H1 (cell line): ENCODE measurements at regions not wholly inside any gene's neighbourhood (a gene's known extent, or its start where the extent isn't known, plus 50 kb on each side); places are given as distances from the start of the nearest gene placed in this dataset.

Experiments
- CTCF ChIA-PET: fragments of 300-600 bp; sonication (Branson Sonifier 250); formaldehyde crosslinking; loops from one replicate; lab custom pipeline; 2021; ENCODE audit not compliant: partially characterized antibody; lab: Charles Lee
- POLR2A ChIA-PET: fragments of 300-600 bp; sonication (Branson Sonifier 250); formaldehyde crosslinking; loops from one replicate; lab custom pipeline; 2021; ENCODE audit warnings: inconsistent platforms; ENCODE audit not compliant: partially characterized antibody; lab: Charles Lee
- DNase-seq, 2 experiments: peaks; one replicate each; pipeline versions ENCODE4 v3.0.0 to v3.0.0-alpha.2; 2010 to 2022; ENCODE audit warnings: low spot score in 2 of 2, low read depth in 1 of 2, mixed read lengths in 1 of 2
- FAIRE-seq: peaks from 2 replicates; lab custom pipeline; 2011; peaks lifted over from hg19 to GRCh38; lab: Jason Lieb, UNC
- H2AFZ ChIP-seq: 2 replicates; pipeline ENCODE4 v1.8.1; 2012; ENCODE audit warnings: low read length, inconsistent platforms
- H2AK5ac ChIP-seq: 2 replicates; pipeline ENCODE4 v1.6.1; 2013; ENCODE audit warnings: low read depth, low read length
- H2BK120ac ChIP-seq: replicated peaks from 2 replicates; pipeline ENCODE3; 2013; ENCODE audit warnings: low read depth, low read length, inconsistent platforms
- H2BK12ac ChIP-seq: 2 replicates; pipeline ENCODE4 v1.6.1; 2013; ENCODE audit warnings: low read depth, low read length
- H2BK15ac ChIP-seq: 2 replicates; pipeline ENCODE4 v1.6.1; 2013; ENCODE audit warnings: low read length
- H2BK20ac ChIP-seq: 2 replicates; pipeline ENCODE4 v1.6.1; 2013; ENCODE audit warnings: low read length
- H2BK5ac ChIP-seq: 2 replicates; pipeline ENCODE4 v1.6.1; 2013; ENCODE audit warnings: low read depth, low read length
- H3K14ac ChIP-seq: 2 replicates; pipeline ENCODE4 v1.6.1; 2013; ENCODE audit warnings: inconsistent platforms; ENCODE audit not compliant: insufficient read length
- H3K18ac ChIP-seq: 2 replicates; pipeline ENCODE4 v1.6.1; 2013; ENCODE audit warnings: low read length; ENCODE audit errors: extremely low read depth
- H3K23ac ChIP-seq: 2 replicates; pipeline ENCODE4 v1.6.1; 2013; ENCODE audit warnings: inconsistent platforms; ENCODE audit not compliant: insufficient read length
- H3K23me2 ChIP-seq: 2 replicates; pipeline ENCODE4 v1.6.1; 2013; ENCODE audit warnings: low read depth, low read length
- H3K27ac ChIP-seq: 2 replicates; pipeline ENCODE4 v1.6.1; 2011; ENCODE audit warnings: low read depth, low read length, inconsistent platforms
- H3K27me3 ChIP-seq, 4 experiments: replicated peaks in 1 of 4; 1 replicate in 1 of 4; 2 replicates in 3 of 4; pipeline versions ENCODE4 v1.6.1 to v1.8.1; 2011 to 2013; ENCODE audit warnings: low read length in 3 of 4, mild to moderate bottlenecking in 3 of 4, inconsistent platforms in 2 of 4, mixed read lengths in 2 of 4, moderate library complexity in 1 of 4; ENCODE audit not compliant: control insufficient read depth in 3 of 4, insufficient read depth in 3 of 4; ENCODE audit errors: extremely low read depth in 1 of 4
- H3K36me3 ChIP-seq, 4 experiments: 2 replicates each; pipeline versions ENCODE4 v1.6.1 to v1.8.1; 2011 to 2013; ENCODE audit warnings: mild to moderate bottlenecking in 4 of 4, low read length in 3 of 4, moderate library complexity in 2 of 4, control low read depth in 1 of 4, inconsistent platforms in 1 of 4; ENCODE audit not compliant: insufficient read depth in 4 of 4, control insufficient read depth in 2 of 4
- H3K4ac ChIP-seq: replicated peaks from 2 replicates; pipeline ENCODE3; 2013; ENCODE audit warnings: low read length, low read depth, mixed read lengths, inconsistent platforms; ENCODE audit not compliant: insufficient read length
- H3K4me1 ChIP-seq, 4 experiments: replicated peaks in 1 of 4; 1 replicate in 1 of 4; 2 replicates in 3 of 4; pipeline versions ENCODE4 v1.6.1 to v1.8.1; 2011 to 2013; ENCODE audit warnings: low read length in 3 of 4, inconsistent platforms in 2 of 4, mixed read lengths in 1 of 4; ENCODE audit not compliant: insufficient read depth in 4 of 4, control insufficient read depth in 3 of 4
- H3K4me2 ChIP-seq, 2 experiments: 2 replicates each; pipeline versions ENCODE4 v1.6.1 to v1.8.1; 2011 to 2013; ENCODE audit warnings: low read depth in 2 of 2, low read length in 2 of 2, control low read depth in 1 of 2, inconsistent platforms in 1 of 2, mild to moderate bottlenecking in 1 of 2; ENCODE audit not compliant: insufficient read depth in 1 of 2
- H3K4me3 ChIP-seq, 4 experiments: fragments of 200-600, 300-600 bp in 1 of 4; sonication (generic), shearing (Covaris generic), sonication (Bioruptor Twin) in 1 of 4; 2 replicates each; pipeline versions ENCODE4 v1.5.1 to v1.8.1; 2011 to 2016; ENCODE audit warnings: low read length in 4 of 4, low read depth in 3 of 4, control low read depth in 2 of 4, inconsistent platforms in 2 of 4, mild to moderate bottlenecking in 2 of 4, mixed read lengths in 1 of 4, moderate library complexity in 1 of 4; ENCODE audit not compliant: insufficient read depth in 2 of 4; ENCODE audit errors: extremely low read depth in 1 of 4
- H3K56ac ChIP-seq: replicated peaks from 2 replicates; pipeline ENCODE3; 2013; ENCODE audit warnings: low read depth, mild to moderate bottlenecking, mixed read lengths, low read length, inconsistent platforms; ENCODE audit not compliant: insufficient read length
- H3K79me1 ChIP-seq: 2 replicates; pipeline ENCODE4 v1.6.1; 2013; ENCODE audit warnings: low read depth, low read length, control low read depth
- H3K79me2 ChIP-seq, 2 experiments: 2 replicates each; pipeline versions ENCODE4 v1.6.1 to v1.8.1; 2012 to 2013; ENCODE audit warnings: low read length in 2 of 2, mild to moderate bottlenecking in 2 of 2, inconsistent platforms in 1 of 2; ENCODE audit not compliant: insufficient read depth in 2 of 2, control insufficient read depth in 1 of 2
- H3K9ac ChIP-seq, 4 experiments: replicated peaks in 1 of 4; 1 replicate in 1 of 4; 2 replicates in 3 of 4; pipeline versions ENCODE4 v1.6.1 to v1.8.1; 2011 to 2013; ENCODE audit warnings: low read depth in 3 of 4, low read length in 3 of 4, control low read depth in 2 of 4, mild to moderate bottlenecking in 2 of 4, moderate library complexity in 2 of 4, inconsistent platforms in 1 of 4; ENCODE audit errors: extremely low read depth in 1 of 4
- H3K9me3 ChIP-seq, 2 experiments: 2 replicates each; pipeline versions ENCODE4 v1.6.1 to v1.8.1; 2012 to 2013; ENCODE audit warnings: mild to moderate bottlenecking in 2 of 2, moderate library complexity in 2 of 2, control low read depth in 1 of 2, inconsistent platforms in 1 of 2, low read depth in 1 of 2, low read length in 1 of 2, mixed read lengths in 1 of 2; ENCODE audit not compliant: insufficient read depth in 2 of 2
- H4K20me1 ChIP-seq, 2 experiments: replicated peaks in 1 of 2; 2 replicates each; pipeline versions ENCODE3 to v1.8.1; 2011 to 2013; ENCODE audit warnings: inconsistent platforms in 2 of 2, low read length in 2 of 2, mild to moderate bottlenecking in 1 of 2; ENCODE audit not compliant: insufficient read depth in 2 of 2, control insufficient read depth in 1 of 2
- H4K5ac ChIP-seq: 2 replicates; pipeline ENCODE4 v1.6.1; 2013; ENCODE audit warnings: low read length, low read depth, mixed read lengths, inconsistent platforms; ENCODE audit not compliant: insufficient read length
- H4K8ac ChIP-seq: 2 replicates; pipeline ENCODE4 v1.8.0; 2013; ENCODE audit warnings: mild to moderate bottlenecking, moderate library complexity, low read length, inconsistent platforms; ENCODE audit not compliant: insufficient read depth; ENCODE audit errors: extremely low read depth
- H4K91ac ChIP-seq: replicated peaks from 2 replicates; pipeline ENCODE3; 2013; ENCODE audit warnings: low read length, mixed read lengths, inconsistent platforms; ENCODE audit not compliant: insufficient read length
- BCL11A ChIP-seq, 2 experiments: IDR thresholded peaks; one replicate each; pipeline ENCODE4 v1.6.1; 2011; ENCODE audit warnings: low read depth in 2 of 2, low read length in 2 of 2, mild to moderate bottlenecking in 2 of 2
- CBX5 ChIP-seq: fragments of 300-800, 300-1000 bp; sonication (generic); IDR thresholded peaks from 2 replicates; pipeline ENCODE4 v1.7.1; 2016; ENCODE audit warnings: antibody characterized with exemption, low read length, low read depth
- CHD2 ChIP-seq: IDR thresholded peaks from 2 replicates; pipeline ENCODE4 v1.6.1; 2012; ENCODE audit warnings: low read length, improper control_type of control experiment
- EP300 ChIP-seq, 2 experiments: IDR thresholded peaks; 1 replicate in 1 of 2; 2 replicates in 1 of 2; pipeline ENCODE4 v1.6.1; 2011 to 2012; ENCODE audit warnings: low read depth in 2 of 2, low read length in 2 of 2, mild to moderate bottlenecking in 2 of 2, borderline replicate concordance in 1 of 2, inconsistent platforms in 1 of 2, moderate library complexity in 1 of 2
- NRF1 ChIP-seq: IDR thresholded peaks from 2 replicates; pipeline ENCODE4 v1.6.1; 2011; ENCODE audit warnings: mild to moderate bottlenecking, low read depth, low read length, improper control_type of control experiment
- RFX5 ChIP-seq: IDR thresholded peaks from 2 replicates; pipeline ENCODE4 v1.6.1; 2011; ENCODE audit warnings: low read depth, low read length, improper control_type of control experiment, borderline replicate concordance
- SP2 ChIP-seq: IDR thresholded peaks from 2 replicates; pipeline ENCODE4 v1.6.1; 2012; ENCODE audit warnings: mild to moderate bottlenecking, low read length, inconsistent platforms
- SUZ12 ChIP-seq: fragments of 200-600 bp; sonication (generic); IDR thresholded peaks from 2 replicates; pipeline ENCODE4 v1.6.1; 2012; ENCODE audit warnings: mild to moderate bottlenecking, inconsistent platforms, low read length, moderate library complexity, mixed read lengths
- USF2 ChIP-seq: IDR thresholded peaks from 2 replicates; pipeline ENCODE4 v1.6.1; 2011; ENCODE audit warnings: low read length, improper control_type of control experiment
- WGBS, 2 experiments: shearing (Covaris generic) in 1 of 2; methylation state at CpG; one replicate each; pipeline versions ENCODE4 v1.1.6 to v1.1.7; 2013 to 2015; ENCODE audit warnings: low lambda C conversion rate in 2 of 2, mixed read lengths in 2 of 2, inconsistent platforms in 1 of 2, low coverage in 1 of 2, missing lambda C conversion rate in 1 of 2; ENCODE audit not compliant: insufficient replicate concordance in 2 of 2, insufficient coverage in 1 of 2, insufficient read length in 1 of 2; ENCODE audit errors: extremely low coverage in 1 of 2, missing lambda C conversion rate in 1 of 2; 5-methylcytosine and 5-hydroxymethylcytosine counted together

GRCh38 chr5:77869116-77869798 lies 93.1 kb upstream of the TBCA start:
- H2BK20ac ChIP-seq: no peak overlapping the region
- no peaks in the 10 kb centered on the region for H3K23me2 ChIP-seq
- H2AFZ ChIP-seq: no peak overlapping the region
- H4K5ac ChIP-seq: no peak overlapping the region
- no peaks in the 10 kb centered on the region for H3K79me2 ChIP-seq
- no peaks in the 10 kb centered on the region for H3K9me3 ChIP-seq
- no peak overlapping the region for H3K4me3 ChIP-seq
- no peak overlapping the region for H3K27ac ChIP-seq
- POLR2A ChIA-PET: interaction anchor here (0.6 to 1.0 kb wide), 2 partner anchors 47 to 289 kb away, joined by 3 read pairs; no protein-coding TSS in a partner anchor
- H3K9ac ChIP-seq: 0 out of 7 replicates have a peak overlapping the region, but pooled peaks of 1 of the 4 experiments have one; percentile 18
- CTCF ChIA-PET: interaction anchor here (0.8 to 1.6 kb wide), 5 partner anchors 8 to 134 kb away, joined by 3 to 5 read pairs (median 3); no protein-coding TSS in a partner anchor
- H2BK12ac ChIP-seq: no peak overlapping the region
- H3K36me3 ChIP-seq: no peaks in the 10 kb centered on the region
- H3K4ac ChIP-seq: no peak overlapping the region
- no peak overlapping the region for H3K4me2 ChIP-seq
- no peaks in the 10 kb centered on the region for H3K79me1 ChIP-seq
- no peak overlapping the region for H4K8ac ChIP-seq
- H3K18ac ChIP-seq: no peak overlapping the region
- H3K4me1 ChIP-seq: no peaks in the 10 kb centered on the region; a peak in 1 of 7 replicates
- DNase-seq (no peak), FAIRE-seq (no peak)
- H3K23ac ChIP-seq: no peak overlapping the region
- 89% methylated on average over 11 of the region's 11 CpGs; no CpG with 5 or more reads in 1 of the 2 experiments for WGBS, 2 experiments
- H3K27me3 ChIP-seq: no peaks in the 10 kb centered on the region; a peak in 3 of 7 replicates
- H3K14ac ChIP-seq: no peak overlapping the region
- no peak overlapping the region for H2BK15ac ChIP-seq
- H4K91ac ChIP-seq: no peak overlapping the region
- TF ChIP-seq SUZ12: no peak
- no peak for TF ChIP-seq EP300 (IDR thresholded peaks at IDR 0.05; ENCODE audit: borderline replicate concordance in 1 of 2, low read depth in 2 of 2, low read length in 2 of 2)
- no peak for TF ChIP-seq BCL11A (IDR thresholded peaks at IDR 0.05; ENCODE audit: low read depth in 2 of 2, low read length in 2 of 2)
- no peak for TF ChIP-seq SP2
- TF ChIP-seq CHD2: no peak
- TF ChIP-seq CBX5: no peak
- TF ChIP-seq NRF1: no peak
- TF ChIP-seq USF2: no peak
- no peak for TF ChIP-seq RFX5
- H2BK120ac ChIP-seq: no peak overlapping the region
- no peaks in the 10 kb centered on the region for H4K20me1 ChIP-seq
- no peak overlapping the region for H2AK5ac ChIP-seq
- H3K56ac ChIP-seq: no peak overlapping the region
- no peak overlapping the region for H2BK5ac ChIP-seq
